ENCODE measurements at regions not wholly inside any gene's neighbourhood (a gene's known extent, or its start where the extent isn't known, plus 50 kb on each side); places are given as distances from the start of the nearest gene placed in this dataset.

GRCh38 chr2:11985817-11986566 lies 239.6 kb downstream of the LPIN1 start:
- no peak overlapping the region for H3K27ac ChIP-seq
- no peak for TF ChIP-seq ZFX (IDR thresholded peaks at IDR 0.05; ENCODE audit: borderline replicate concordance)
- TF ChIP-seq, protein P1, sequence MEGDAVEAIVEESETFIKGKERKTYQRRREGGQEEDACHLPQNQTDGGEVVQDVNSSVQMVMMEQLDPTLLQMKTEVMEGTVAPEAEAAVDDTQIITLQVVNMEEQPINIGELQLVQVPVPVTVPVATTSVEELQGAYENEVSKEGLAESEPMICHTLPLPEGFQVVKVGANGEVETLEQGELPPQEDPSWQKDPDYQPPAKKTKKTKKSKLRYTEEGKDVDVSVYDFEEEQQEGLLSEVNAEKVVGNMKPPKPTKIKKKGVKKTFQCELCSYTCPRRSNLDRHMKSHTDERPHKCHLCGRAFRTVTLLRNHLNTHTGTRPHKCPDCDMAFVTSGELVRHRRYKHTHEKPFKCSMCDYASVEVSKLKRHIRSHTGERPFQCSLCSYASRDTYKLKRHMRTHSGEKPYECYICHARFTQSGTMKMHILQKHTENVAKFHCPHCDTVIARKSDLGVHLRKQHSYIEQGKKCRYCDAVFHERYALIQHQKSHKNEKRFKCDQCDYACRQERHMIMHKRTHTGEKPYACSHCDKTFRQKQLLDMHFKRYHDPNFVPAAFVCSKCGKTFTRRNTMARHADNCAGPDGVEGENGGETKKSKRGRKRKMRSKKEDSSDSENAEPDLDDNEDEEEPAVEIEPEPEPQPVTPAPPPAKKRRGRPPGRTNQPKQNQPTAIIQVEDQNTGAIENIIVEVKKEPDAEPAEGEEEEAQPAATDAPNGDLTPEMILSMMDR (IDR thresholded peaks at IDR 0.05), result no peak

GRCh38 chr2:11987151-11987550 lies 240.7 kb downstream of the LPIN1 start:
- no peak overlapping the region for H3K27ac ChIP-seq
- TF ChIP-seq ZFX (IDR thresholded peaks at IDR 0.05; ENCODE audit: borderline replicate concordance), result no peak
- TF ChIP-seq, protein P1 (IDR thresholded peaks at IDR 0.05), result no peak

- TF ChIP-seq ZFX (IDR thresholded peaks at IDR 0.05; ENCODE audit: borderline replicate concordance), result no peak
- TF ChIP-seq, protein P1 (IDR thresholded peaks at IDR 0.05), result no peak
- H3K27ac ChIP-seq, result no peak overlapping the region
Observed at GRCh38 chr2:11988691-11989353, 242.4 kb downstream of the LPIN1 start.

DNA sequence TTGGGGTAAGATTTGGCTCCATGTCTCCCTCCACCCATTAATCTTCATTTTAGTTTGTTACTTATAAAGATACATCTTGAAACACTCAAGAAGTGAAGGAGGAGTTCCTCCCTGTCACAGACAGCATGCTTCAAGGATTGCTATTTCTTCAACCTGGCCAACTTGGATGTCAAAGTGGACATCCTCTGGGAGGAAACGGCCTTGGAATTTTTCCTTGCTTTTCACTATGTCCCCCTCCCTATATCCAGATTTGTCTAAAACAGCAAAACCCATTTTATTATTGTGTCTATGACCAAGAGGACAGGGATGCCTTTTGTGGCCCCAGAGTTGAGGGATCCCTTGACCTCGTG lies 242.9 kb downstream of the LPIN1 start:
- TF ChIP-seq, protein P1 (IDR thresholded peaks at IDR 0.05), result no peak
- TF ChIP-seq ZFX (IDR thresholded peaks at IDR 0.05; ENCODE audit: borderline replicate concordance), result no peak
- H3K27ac ChIP-seq, result no peak overlapping the region

DNA sequence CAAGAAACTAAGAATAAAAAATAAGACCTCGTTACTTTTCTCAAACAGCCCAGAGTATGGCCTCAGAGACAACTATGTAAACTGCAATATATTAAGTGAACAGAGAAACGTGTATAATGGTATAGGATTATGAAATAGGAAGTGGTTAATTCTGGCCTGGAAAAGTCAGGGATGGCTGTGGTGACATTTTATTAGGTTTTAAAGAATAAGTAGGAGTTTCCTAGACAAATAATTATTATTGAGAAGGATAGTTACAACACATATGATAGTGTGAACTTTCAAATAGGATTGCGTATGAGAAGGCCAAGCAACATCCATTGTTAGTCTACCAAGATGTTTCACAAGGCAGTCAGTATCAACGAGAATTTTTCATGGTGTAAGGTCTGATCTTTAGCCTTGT lies 244.1 kb downstream of the LPIN1 start:
- no peak overlapping the region for H3K27ac ChIP-seq
- TF ChIP-seq, protein P1 (IDR thresholded peaks at IDR 0.05), result no peak
- no peak for TF ChIP-seq ZFX (IDR thresholded peaks at IDR 0.05; ENCODE audit: borderline replicate concordance)

GRCh38 chr2:11993749-11994148 lies 247.3 kb downstream of the LPIN1 start:
- no peak for TF ChIP-seq ZFX (IDR thresholded peaks at IDR 0.05; ENCODE audit: borderline replicate concordance)
- TF ChIP-seq, protein P1 (IDR thresholded peaks at IDR 0.05), result no peak
- no peak overlapping the region for H3K27ac ChIP-seq

DNA sequence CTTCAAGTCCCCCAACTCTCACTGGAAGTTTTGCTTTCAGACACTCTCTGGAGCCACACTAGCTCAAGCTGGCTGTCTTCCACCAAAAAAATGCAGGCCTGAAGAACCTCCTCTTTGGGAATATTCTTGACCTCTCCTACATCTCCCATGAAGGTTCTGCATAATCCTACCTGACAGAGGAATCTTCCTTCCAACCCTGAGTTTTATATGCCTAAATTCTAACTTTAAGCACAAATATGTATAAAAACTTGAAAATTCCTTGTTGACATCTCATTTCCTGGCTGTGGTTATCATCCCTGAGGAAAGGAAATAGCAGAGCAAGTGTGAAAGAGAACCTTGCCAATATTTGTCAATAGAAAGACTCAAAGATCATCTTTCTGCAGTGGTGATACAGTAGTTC lies 249.0 kb downstream of the LPIN1 start:
- TF ChIP-seq, protein P1 (IDR thresholded peaks at IDR 0.05), result no peak
- no peak for TF ChIP-seq ZFX (IDR thresholded peaks at IDR 0.05; ENCODE audit: borderline replicate concordance)
- H3K27ac ChIP-seq, result no peak overlapping the region

Measured in 22Rv1 (cell line).